ENCODE measurements at regions not wholly inside any gene's neighbourhood (a gene's known extent, or its start where the extent isn't known, plus 50 kb on each side); places are given as distances from the start of the nearest gene placed in this dataset.

- Mint-ChIP-seq H3K9me3 (ENCODE audit: low read depth, unreplicated experiment) (no peaks in the 10 kb centered on the region), H3K27ac (ENCODE audit: unreplicated experiment) (no peak overlapping the region), H3K4me3 (ENCODE audit: low read depth, unreplicated experiment) (no peak overlapping the region), H3K4me1 (ENCODE audit: low read depth, unreplicated experiment) (no peaks in the 10 kb centered on the region), H3K36me3 (ENCODE audit: insufficient read depth, unreplicated experiment) (no peaks in the 10 kb centered on the region), H3K27me3 (ENCODE audit: unreplicated experiment) (no peaks in the 10 kb centered on the region)
- no peak for DNase-seq
- intact Hi-C loops (cut with micrococcal nuclease; ENCODE audit: unreplicated experiment) = no loop called here
- CTCF ChIA-PET = no interaction called here
- no TSS peak for BruUV-seq (replicated peaks)
- no peak for TF ChIP-seq CTCF (IDR thresholded peaks at IDR 0.05; ENCODE audit: unreplicated experiment)
Observed at GRCh38 chr3:20700714-20701113, 514.7 kb upstream of the SGO1 start.

GRCh38 chr3:20698896-20699295, 512.9 kb upstream of the SGO1 start:
- Mint-ChIP-seq H3K27ac (ENCODE audit: unreplicated experiment) (no peak overlapping the region), H3K27me3 (ENCODE audit: unreplicated experiment) (no peaks in the 10 kb centered on the region), H3K4me3 (ENCODE audit: low read depth, unreplicated experiment) (no peak overlapping the region), H3K4me1 (ENCODE audit: low read depth, unreplicated experiment) (no peaks in the 10 kb centered on the region), H3K9me3 (ENCODE audit: low read depth, unreplicated experiment) (no peaks in the 10 kb centered on the region), H3K36me3 (ENCODE audit: insufficient read depth, unreplicated experiment) (no peaks in the 10 kb centered on the region)
- TF ChIP-seq CTCF (IDR thresholded peaks at IDR 0.05; ENCODE audit: unreplicated experiment) = no peak
- CTCF ChIA-PET = no interaction called here
- no TSS peak for BruUV-seq (replicated peaks)
- no peak for DNase-seq
- intact Hi-C loops (cut with micrococcal nuclease; ENCODE audit: unreplicated experiment) = no loop called here

- H3K9me3 Mint-ChIP-seq (ENCODE audit: low read depth, unreplicated experiment) = no peaks in the 10 kb centered on the region
- no peak for TF ChIP-seq CTCF (IDR thresholded peaks at IDR 0.05; ENCODE audit: unreplicated experiment)
- CTCF ChIA-PET = no interaction called here
- no TSS peak for BruUV-seq (replicated peaks)
- H3K4me1 Mint-ChIP-seq (ENCODE audit: low read depth, unreplicated experiment) = no peaks in the 10 kb centered on the region
- no peak for DNase-seq
- no peak overlapping the region for H3K27ac Mint-ChIP-seq (ENCODE audit: unreplicated experiment)
- H3K36me3 Mint-ChIP-seq (ENCODE audit: insufficient read depth, unreplicated experiment) = no peaks in the 10 kb centered on the region
- H3K4me3 Mint-ChIP-seq (ENCODE audit: low read depth, unreplicated experiment) = no peak overlapping the region
- H3K27me3 Mint-ChIP-seq (ENCODE audit: unreplicated experiment) = no peaks in the 10 kb centered on the region
- intact Hi-C loops (cut with micrococcal nuclease; ENCODE audit: unreplicated experiment) = no loop called here
Observed at GRCh38 chr3:20696388-20697150, 510.6 kb upstream of the SGO1 start.

- no peak for TF ChIP-seq CTCF (IDR thresholded peaks at IDR 0.05; ENCODE audit: unreplicated experiment)
- no peaks in the 10 kb centered on the region for H3K9me3 Mint-ChIP-seq (ENCODE audit: low read depth, unreplicated experiment)
- no TSS peak for BruUV-seq (replicated peaks)
- H3K36me3 Mint-ChIP-seq (ENCODE audit: insufficient read depth, unreplicated experiment) = no peaks in the 10 kb centered on the region
- CTCF ChIA-PET = no interaction called here
- no peak for DNase-seq
- no peaks in the 10 kb centered on the region for H3K4me1 Mint-ChIP-seq (ENCODE audit: low read depth, unreplicated experiment)
- no peak overlapping the region for H3K4me3 Mint-ChIP-seq (ENCODE audit: low read depth, unreplicated experiment)
- no peaks in the 10 kb centered on the region for H3K27me3 Mint-ChIP-seq (ENCODE audit: unreplicated experiment)
- intact Hi-C loops (cut with micrococcal nuclease; ENCODE audit: unreplicated experiment) = no loop called here
- H3K27ac Mint-ChIP-seq (ENCODE audit: unreplicated experiment) = no peak overlapping the region
Observed at GRCh38 chr3:20692675-20693074, 506.7 kb upstream of the SGO1 start.

Data from Calu3 (cell line).